Muscle of back (tissue), 3 donors: ENCODE measurements at regions not wholly inside any gene's neighbourhood (a gene's known extent, or its start where the extent isn't known, plus 50 kb on each side); places are given as distances from the start of the nearest gene placed in this dataset.

Experiments
- DNase-seq, 3 donors: peaks; one replicate each; pipeline versions ENCODE4 v3.0.0 to v3.0.0-alpha.2; 2013

DNA sequence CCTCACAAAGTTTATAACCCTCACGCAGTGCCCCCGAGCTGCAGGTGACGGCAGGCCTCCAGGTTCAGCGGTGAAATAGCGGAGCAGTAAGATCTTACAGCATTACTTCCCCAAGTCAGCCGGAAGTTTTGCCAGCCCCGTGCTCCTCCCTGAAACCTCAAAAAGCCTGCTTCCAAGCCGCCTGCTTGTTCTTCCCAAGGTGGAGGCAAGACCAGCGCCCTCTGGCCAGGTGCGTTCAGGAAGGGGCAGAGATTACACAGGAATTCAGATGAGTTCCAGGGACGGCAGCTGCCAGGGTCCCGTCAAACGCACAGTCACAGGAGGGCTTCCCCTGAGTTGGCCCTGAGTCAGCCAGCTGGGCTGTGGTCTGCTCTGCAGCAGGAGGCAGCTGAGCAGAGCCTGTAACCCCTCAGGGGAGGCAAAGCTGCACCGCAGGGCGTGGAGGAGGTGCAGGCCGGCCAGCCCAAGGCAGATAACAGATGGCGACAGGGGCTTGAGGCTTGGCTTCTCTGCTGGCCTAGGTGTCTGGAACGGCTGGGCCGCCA is 124.1 kb upstream of the RPS6KA2 start:
- DNase-seq = peak in 1 of 3 donors; percentile 49

GRCh38 chr6:166750108-166750793 is 123.2 kb upstream of the RPS6KA2 start:
- DNase-seq = peak in 1 of 3 donors; percentile 8

- DNase-seq = no peak
Measured at GRCh38 chr6:166749666-166750065, 122.6 kb upstream of the RPS6KA2 start.

DNA sequence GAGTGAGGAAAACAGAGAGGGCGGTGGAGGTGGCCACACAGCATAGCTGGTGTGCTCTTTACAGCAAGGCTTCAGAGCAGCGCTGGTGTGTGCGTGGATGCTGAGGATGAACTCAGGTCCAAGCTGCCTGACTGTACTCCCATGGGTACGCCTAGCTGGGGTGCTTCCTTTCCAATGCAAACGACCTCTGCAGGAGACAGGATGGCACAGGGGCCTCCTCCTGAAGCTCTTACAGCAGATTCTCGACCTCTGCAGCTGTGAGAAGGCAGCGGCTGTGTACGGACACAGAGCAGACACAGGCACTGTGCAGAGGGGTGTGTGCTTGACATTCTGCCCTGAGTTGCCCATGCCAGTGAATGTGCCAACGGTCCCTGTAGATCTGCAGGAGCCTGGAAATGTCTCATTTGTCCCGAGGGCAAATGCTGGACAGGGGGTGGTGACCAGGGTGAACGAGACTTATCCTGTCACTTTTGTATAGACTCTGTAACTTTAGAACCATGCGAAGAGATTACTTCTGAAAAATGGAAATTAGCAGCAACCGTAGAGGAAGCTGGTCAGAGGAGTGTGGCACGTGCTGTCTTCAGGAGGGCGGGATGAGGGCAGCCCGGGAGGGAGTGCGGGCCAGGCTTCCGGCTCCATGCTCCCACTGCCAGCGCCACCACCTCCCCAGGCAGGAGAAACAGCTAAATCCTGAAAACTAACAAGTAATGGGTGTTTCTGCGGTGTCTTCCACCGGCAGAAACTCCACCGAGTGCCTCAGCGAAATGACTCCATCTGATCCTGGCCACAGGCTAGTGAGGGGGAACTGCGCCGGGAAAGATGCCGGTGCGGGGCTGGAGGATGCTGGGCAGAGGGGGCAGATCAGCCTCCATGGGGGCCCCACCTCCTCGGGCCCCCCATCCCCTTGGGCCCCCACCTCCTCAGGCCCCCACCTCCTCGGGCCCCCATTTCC is 120.9 kb upstream of the RPS6KA2 start:
- peak in 1 of 3 donors; percentile 40 for DNase-seq

DNA sequence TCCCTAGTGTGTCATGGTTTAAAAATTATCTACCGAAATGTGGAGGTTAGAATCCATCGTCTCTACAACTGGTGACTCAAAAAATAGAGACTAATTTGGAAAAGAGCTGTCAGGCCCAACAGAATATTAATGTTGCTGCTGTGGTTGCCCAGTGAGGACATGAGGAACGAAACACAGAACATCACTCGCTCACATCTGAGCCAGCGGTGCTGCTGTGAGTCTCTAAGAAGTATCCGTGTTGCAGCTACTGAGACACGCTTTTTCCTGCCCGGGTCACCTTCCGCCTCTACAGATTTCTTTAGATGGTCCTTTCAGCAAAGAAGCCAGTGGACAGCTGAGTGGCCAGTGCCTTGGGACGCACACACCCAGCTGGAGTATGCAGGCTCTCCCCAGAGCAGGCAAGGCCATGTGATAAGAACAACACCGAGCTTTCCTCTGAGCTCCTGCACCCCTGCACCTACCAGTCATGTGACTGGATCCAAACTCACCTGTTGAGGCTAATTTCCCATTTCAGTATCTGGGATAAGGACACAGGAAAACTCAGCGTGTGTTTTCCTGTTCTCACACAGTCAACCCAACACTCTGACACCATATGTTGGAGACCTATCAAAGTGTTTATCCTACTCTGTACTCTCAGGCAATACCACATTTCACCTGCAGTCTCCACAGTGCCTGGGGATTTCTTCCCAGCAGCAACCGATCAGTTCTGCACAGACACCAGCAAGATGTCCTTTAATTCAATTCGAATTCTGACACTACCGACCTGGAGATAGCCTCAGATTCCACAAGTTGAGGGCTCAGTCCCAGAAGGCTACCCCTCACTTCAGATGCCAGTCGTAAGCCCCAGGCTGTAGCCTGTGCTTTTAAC is 119.0 kb upstream of the RPS6KA2 start:
- DNase-seq = no peak

GRCh38 chr6:166744223-166745134 is 117.4 kb upstream of the RPS6KA2 start:
- DNase-seq = no peak

DNA sequence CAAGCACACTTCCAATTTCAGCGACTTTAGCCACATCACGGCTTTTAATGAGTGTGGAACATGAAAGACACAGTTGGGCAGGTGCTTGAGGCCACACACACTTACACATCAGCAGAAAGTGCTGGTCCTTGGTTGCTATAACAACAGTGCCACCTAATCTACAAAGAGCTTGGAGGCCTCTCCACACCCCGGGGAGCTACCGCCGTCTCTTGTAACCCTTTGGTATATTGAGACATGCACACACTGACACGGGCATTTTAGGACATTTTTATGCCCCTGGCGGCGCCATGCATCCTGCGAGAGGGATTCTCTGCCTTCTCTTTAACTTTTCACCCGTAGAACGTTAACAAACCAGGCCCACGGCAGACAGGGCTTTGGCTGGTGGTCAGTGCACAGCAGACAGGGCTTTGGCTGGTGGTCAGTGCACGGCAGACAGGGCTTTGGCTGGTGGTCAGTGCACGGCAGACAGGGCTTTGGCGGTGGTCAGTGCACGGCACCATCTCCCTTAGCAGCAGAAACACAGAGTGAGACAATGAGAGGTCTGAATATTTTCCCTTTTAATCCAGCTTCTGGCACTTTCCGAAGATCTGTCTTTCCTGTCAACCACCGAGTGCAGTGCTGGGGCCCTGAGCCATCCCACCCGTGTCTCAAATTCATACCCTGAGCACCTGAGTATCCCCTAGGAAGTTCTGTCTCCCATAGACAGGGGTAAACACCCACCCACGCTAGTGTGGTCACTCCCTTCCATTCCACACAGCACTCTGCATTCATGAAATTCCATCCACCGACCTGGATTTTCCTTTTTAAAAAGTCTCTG is 116.6 kb upstream of the RPS6KA2 start:
- no peak for DNase-seq

- DNase-seq = no peak
Measured at GRCh38 chr6:166742981-166743380, 115.9 kb upstream of the RPS6KA2 start.

DNA sequence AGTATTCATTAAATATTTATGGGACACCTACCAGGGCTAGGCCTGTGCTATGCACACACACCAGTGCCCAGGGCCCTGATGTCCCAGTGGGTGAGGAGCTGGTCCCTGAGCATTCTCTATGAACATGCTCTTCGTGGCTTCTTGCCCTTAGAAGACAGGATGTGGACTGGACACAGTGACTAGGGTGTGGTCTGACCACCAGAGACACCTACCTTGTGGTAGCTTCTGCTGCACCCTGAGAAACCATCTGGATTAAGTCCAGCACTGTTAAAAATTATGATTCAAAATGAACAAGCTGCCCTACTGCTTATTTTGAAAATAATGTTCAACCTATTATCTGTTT is 112.9 kb upstream of the RPS6KA2 start:
- no peak for DNase-seq

GRCh38 chr6:166739117-166739975 is 112.3 kb upstream of the RPS6KA2 start:
- DNase-seq = peak in 1 of 3 donors; percentile 34

DNA sequence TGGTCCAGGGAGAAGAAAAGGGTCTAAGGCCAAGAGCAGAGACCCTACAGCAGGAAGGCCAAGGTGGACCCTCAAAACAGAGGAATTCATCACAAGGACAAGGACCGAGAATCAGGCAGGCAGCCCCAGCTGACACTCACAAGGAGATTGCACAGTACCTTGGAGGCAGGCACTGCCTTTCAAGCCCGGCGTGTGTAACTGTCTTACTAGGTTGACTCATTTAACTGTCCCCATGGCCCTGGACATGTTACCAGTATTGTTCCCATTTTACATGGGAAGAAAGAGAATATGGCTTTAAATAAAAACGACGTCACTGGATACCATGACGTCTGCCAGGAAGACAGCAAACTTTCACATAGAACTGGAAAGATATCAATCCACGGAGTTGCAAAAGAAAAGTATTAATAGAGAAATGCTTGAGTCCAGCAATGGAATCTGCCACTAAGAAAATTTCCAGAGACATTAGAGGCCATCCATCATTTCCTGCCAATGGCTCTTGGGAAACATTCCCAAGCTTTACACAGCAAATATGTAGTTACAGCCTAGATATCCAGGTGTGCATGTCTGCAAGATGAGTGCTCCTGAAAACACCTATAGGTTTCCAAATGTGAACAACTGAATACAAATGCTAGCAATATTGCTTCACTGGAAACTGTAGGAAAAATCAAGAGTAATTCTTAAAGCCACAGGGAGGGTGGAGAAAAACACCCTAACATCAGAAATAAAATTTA is 111.5 kb upstream of the RPS6KA2 start:
- peak in 1 of 3 donors; percentile 32 for DNase-seq

DNA sequence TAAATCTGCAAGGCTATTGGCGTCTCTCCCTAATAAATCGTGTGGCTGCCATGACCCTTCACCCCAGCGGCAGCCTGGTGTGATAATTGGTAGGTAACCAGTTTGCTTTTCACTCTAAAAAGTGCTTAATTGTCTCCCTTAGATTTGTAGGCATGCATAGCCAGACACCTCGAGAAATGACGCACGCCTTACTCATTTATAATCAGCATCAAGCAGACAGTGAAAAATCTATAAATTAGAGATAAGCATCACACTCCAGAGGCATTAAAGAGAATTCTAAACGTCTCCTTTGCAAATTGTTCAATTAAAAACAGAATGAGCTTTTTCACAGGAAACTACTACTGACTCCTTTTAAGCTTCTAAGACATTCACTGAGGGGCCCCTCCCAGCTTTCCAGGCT is 110.2 kb upstream of the RPS6KA2 start:
- DNase-seq = no peak

GRCh38 chr6:166736634-166737033 is 109.6 kb upstream of the RPS6KA2 start:
- DNase-seq = peak in 1 of 3 donors; percentile 22

GRCh38 chr6:166733900-166734299 is 106.8 kb upstream of the RPS6KA2 start:
- DNase-seq = no peak

DNA sequence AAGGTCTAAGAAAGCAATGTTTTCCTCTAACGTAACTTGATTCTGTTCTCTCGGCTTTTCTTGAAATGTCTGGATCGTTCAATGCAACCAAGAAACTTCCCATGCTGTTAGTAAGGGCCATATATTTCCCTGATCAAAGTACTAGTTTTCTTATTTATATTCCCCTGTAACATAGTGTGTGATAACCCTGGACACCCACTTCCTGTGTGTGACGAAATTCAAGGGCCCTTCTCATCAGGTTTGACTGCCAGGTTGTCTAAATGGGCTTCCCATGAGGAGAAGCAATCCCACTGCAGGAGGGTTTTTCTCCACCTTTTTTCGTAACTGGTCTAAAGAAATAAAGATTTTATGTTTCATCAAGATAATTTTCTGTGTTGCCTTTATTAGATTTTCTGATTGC is 102.6 kb upstream of the RPS6KA2 start:
- DNase-seq = no peak

DNA sequence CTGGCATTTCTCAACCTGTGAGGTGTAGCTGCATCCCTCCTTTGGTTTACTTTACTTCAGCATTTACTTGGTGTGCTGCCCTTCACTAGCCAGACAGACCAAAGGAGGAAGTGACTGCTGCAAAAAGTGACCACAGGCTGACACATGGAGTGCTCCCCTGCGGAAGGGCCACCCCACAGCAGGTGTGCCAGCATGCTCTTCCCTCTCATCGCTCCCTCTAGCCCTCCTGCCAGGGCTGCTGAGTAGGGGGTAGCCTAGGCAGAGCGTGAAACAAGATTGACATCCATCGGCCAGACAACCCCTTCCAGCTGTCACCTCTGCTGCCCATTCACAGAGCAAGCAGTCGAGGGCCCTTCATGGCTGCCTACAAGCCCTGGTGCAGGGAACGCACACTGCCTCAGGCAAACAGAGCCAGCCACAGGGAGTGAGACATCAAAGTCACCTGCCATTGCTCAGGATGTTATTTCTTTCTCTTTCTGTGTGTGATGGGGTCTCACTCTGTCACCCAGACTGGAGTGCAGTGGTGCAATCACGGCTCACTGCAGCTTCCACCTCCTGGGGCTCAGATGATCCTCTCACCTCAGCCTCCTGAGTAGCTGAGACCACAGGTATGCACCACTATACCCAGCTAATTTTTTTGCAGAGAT is 102.0 kb upstream of the RPS6KA2 start:
- no peak for DNase-seq

DNA sequence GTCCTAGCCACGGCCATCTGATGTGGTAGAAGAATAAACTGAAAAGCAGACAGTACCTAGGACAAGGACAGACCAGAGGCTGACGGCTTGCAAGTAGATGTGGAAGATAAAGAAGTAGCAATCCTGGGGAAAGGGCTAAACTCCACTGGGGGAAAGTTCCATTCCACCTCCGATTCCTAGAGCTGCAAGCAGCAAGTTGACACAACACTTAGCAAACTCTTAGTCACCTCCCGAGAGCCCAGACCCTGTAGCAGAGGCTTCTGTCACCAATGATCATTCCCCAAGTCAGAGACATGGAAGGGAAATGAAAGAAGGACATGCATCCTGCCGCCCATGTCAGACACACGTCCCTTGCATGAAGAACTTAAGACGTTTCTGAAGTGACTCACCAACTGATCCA is 99.2 kb upstream of the RPS6KA2 start:
- no peak for DNase-seq

DNA sequence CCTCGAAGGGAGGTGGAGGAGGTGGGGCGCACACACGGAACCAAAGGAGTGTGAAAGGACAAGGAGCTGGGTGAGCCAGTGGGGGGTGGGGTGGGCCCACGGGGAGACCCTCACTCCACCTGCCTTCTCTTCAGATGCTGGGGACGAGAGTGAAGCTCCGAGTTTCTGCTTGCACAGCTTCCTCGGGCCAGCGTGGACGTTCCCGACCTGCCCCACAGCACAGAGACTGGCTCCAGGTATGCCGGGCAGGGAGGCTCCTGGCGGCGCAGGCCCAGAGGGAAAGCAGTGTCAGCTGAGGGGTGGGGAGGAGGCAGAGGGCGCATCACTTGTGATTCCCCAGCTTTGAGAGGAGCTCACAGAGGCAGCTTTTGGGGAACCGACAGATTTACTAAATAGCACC is 98.5 kb upstream of the RPS6KA2 start:
- DNase-seq = no peak
